Left renal pelvis (tissue), 4 donors: ENCODE measurements at regions not wholly inside any gene's neighbourhood (a gene's known extent, or its start where the extent isn't known, plus 50 kb on each side); places are given as distances from the start of the nearest gene placed in this dataset.

ENCODE experiments used
- DNase-seq, 4 donors: peaks; one replicate each; pipeline ENCODE4 v3.0.0-alpha.2; 2013; ENCODE audit warnings: low read depth in 4 of 4, low spot score in 3 of 4

DNA sequence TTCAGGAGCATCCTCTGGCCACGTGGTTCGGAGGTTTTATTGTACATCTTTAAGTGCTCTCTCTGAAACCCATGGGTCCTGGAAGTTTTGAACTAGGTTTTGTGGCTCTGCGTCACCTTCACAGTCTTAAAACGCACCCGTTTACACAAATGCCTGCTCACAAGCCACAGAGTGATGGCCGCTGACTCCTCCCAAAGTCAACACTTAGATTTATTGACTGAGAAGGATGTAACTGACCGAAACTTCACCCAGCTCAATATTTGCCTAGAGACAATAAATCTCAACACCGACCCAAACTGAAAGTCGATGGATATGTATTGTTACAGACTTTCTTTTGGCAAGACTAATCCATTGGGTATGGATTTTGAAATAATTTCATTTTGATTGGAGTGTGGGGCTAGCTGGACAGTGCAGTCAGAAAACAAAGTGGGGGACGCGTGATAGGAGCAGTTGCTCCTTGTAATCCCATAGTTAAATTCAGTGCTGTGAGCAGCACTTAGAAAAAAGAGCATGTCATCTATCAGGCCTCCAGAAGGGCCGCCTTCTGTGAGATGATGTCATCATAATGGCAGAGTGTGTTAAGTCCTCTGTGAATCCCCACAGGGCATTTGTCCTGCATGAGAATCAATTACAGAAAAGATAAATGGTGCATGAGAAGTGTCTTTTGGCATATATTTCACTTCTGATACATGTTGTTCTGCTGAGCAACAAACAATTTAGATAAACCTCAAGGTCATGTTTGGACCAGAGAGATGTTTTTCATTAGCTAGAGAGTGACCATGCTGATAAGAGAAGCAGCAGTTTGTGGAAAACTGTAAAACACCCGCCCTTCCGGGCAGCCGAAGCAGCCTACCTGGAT, 183.7 kb downstream of the INO80D start:
- DNase-seq: no peak

DNA sequence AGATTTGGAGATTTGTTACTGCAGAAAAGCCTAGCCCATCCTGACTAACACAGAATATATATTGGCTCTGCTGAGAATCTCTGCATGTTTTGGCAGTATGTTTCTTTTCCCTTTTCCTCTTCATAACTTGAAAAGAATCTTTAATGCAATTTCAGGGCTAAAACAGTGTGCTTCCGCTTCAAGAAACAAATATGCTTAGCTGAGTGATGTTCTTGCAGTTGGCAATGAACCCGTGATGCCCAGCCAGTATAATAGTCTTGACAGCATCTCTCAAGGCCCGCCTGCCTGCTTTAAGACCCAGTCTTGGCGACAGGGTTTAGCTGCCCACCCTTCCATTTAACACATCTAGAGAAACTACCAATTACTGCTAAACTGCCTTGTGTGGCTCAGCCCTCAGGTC, 184.5 kb downstream of the INO80D start:
- DNase-seq: no peak

DNA sequence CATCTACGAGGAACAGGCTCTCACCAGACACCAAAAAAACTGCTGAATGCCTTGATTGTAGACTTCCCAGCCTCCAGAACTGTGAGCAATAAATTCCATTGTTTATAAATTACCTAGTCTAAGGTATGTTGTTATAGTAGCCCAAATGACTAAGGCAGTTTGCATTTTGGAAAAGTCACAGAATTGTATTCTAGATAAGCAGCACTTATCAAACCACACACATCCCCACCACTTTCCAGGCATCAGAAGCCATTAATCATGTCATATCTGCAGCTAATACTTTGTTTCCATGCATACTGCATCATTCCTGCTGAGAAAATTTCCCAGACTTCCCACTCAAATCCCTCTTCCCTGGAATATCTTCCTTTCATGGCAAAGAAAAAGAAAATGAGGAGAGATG, 187.2 kb downstream of the INO80D start:
- no peak for DNase-seq

DNA sequence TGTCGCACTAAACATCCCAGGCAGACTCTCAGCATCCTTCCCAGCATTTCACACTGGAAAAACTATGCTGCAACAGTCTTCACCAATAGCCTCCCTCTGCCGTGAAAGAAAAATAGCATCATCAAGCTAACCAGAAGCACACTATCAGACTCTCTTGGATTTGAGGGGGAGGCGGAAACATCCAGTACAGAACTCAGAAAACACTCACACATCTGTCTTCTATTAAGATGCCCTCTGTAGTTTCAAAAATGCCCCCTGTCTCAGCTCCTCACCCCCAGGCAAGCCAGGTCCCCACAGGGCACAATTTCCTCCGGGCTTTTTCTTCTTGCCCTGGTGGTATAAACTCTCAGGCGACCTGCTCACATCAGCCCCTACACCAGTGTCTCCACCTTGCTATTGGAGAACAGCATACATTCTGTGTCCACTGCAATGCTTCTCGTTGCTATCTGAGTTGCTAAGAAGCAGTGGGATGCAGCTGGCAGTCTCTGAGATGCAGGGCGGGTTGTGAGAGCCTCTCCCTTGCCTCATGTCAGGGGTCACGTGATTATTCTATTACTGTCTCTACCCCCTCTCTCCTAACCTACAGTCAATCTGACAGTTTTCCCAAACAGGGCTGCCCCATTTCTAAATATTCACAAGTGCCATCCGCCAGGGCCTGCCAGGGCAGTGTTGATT, 189.9 kb downstream of the INO80D start:
- DNase-seq: no peak

DNA sequence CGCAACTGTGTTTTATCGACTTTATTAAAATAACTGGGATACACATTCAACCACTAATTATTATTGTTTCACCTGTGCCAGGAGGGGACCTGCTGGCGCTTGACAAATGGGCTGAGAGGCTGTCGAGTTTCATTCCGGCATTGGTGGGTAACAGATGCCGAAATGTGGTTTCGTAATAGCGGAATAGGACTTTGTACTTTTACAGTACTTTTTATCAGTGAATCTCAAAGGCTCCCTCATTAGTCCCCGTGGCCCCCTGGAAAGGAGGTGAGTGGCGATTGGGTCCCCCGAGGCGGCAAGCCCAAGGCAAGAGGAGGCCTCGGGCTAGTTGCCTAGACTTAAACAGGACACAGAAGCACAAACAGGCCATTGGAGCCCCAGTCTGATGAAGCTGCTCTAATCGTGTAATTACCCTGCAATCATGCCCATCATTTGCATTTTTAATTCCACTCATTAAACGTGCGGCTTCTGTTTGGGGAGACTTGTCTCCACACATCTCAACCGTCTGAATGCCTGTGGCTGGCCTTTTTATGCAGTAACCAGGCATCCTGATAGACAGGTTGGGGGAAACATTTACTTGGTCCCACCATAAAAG, 193.2 kb downstream of the INO80D start:
- no peak for DNase-seq

DNA sequence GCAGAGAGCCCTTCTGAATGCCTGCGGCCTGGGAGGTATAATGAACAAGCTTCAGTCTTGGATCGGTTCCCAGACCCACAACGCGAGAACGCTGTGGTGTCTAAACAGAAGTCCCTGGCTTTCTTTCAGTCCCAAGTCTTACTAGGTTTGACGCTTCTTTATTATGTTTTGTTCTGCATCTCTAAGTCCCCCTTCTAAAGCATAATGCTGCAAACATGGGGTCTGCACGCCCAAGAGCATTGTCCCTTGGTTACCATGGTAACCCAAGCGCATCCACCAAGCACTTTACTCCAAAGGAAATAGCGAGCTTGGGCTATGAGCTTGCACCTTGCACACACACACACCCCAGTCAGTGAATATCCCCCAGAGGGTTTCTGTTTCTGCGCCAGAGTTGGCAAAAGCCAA, 193.7 kb downstream of the INO80D start:
- no peak for DNase-seq

DNA sequence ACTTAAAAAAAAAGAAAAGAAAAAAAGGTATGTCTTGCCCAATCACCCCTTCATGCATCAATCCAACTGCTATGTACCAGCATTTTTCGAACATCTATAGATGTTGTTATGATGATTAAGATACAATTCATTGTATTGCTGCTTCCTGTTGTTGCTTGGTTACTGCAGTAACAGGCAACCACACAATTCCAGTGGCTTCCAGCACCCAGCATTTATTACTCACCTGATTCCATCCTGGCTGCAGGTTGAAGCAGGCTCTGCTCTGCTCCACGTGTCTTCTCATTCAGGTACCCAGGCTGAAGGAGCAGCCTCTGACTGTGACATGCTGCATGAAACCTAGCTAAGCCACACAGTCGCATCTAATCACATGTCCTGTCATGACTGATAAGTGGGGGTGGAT, 196.9 kb downstream of the INO80D start:
- DNase-seq: no peak

DNA sequence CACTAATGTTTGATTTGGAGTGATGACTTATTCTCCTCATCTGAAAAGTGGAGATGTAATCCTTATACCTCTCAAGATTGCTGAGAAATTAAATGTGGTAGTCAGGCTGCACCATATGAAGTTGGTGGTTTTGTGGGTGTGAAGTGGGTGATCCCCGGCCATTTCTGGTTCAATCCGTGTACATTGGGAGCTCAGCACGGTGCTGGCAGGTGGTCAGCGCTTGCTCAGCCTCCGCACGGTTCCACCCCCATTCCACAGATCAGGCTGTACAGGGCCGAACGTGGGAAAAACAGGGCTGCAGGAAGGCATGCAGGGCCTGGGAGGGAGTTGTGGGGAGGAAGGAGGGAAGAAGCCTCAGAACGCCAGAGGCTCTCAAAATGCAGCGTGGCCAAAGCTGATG, 198.3 kb downstream of the INO80D start:
- no peak for DNase-seq

DNA sequence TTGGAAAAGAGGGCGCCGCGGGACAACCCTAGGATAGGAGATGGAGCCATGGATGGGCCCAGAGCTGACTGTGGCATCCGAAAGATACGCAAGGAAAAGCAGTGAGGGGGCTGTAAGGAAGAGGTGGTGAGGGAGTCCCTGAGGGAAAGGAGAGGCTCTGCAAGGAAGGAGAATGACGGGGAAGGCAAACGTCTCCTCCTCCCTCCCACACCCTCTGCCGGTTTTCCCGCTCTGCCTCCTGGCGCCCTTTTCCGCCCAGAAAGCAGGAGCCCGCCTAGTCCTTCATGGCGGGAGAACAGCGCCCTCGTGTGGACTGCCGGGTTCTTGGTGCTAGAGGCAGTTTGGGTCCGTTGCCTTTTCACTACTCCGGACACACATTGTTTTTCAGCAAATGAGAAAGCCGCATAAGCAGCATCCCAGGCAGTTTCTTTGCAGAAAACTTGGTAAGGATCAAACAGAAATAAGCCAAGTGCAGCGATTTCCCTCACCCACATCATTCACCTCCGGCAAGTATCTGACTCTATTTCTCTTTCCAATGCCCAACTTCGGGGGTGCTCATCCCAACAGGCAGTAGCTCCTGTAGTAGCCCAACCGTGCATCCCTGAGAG, 200.4 kb downstream of the INO80D start:
- DNase-seq: peak in 2 of 4 donors; percentile 51 to 52

DNA sequence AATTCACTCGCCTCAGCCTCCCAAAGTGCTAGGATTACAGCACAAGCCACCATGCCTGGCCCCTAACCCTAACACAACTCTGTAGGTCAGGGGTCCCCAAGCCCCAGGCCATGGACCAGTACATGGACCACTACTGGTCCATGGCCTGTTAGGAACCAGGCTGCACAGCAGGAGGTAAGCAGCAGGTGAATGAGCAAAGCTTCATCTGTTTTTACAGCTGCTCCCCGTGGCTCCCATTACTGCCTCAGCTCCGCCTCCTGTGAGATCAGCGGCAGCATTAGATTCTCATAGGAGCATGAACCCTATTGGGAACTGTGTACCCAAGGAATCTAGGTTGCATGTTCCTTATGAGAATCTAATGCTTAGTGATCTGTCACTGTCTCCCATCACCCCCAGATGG, 201.7 kb downstream of the NRP2 start:
- no peak for DNase-seq

DNA sequence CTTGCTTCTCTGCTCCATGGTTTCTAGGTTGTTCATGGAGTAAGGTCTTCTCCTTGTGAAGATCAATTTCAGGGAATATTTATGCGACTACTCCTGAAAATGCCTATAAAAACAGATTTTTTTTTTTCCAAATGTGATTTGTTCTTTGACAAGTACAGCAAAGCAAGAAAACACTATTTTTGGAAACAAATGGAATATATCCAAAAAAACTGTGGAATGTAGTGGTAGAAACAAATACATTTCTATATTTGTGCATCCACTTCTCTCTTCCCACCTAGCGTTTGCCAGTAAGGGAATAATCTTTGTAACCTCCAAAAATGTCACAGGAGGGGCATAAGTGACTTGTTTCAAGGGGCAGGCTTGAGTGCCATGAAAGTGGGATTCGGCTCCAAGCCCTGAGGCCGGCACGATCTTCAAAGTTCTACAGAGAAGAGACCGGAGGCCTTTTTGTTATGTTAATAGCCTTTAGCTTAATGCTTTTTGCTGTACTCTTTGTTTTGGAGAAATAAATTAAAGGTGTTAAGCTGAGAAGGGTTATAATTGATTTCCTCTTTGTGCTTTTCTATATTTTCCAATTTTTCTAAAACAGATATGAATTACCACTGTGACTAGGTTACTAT, 200.6 kb downstream of the NRP2 start:
- DNase-seq: no peak

DNA sequence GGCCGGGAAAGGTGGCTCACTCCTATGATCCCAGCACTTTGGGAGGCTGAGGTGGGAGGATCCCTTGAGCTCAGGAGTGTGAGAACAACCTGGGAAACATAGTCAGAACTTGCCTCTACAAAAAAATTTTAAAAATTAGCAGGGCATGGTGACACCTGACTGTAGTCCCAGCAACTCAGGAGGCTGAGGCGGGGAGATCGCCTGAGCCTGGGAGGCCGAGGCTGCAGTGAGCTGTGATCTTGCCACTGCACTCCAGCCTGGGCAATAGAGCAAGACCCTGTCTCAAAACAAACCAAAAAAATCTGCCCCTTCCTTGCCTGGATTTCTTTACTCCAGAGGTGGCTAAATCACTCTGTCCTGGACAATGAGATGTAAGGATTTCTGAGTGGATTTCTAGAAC, 197.7 kb downstream of the NRP2 start:
- no peak for DNase-seq

DNA sequence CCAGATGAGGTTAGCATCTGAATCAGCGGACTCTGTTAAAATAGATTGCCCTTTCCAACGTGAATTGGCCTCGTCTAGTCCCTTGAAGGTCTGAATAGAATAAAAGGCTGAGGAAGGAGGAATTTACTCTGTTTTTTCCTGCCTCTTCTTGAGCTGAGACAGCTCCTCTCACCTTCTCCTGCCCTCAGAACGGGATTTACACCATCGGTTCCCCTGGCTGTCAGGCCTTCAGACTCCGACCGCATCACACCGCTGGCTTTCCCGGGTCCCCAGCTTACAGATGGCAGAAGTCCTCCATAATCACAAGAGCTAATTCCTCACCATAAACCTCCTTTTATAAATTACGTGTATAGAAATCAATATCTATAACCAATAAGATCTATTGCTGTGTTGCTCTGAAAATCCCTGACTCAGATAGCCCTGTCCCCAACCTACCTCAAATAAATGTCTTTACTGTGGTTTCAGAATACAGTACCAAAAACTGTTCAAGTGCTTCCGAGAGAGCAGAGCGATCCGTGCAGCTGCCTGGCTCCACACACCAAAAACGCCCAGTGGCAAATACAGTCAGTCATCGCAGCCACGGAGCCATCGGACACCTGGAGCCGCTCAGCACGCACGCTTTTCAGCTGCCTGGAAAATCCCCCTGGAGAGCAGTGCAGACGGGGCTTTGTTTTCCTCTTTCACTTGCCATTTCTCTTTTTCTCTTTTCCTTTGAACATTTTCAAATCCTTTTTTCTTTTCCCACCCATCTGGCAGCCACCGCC, 196.9 kb downstream of the NRP2 start:
- no peak for DNase-seq

DNA sequence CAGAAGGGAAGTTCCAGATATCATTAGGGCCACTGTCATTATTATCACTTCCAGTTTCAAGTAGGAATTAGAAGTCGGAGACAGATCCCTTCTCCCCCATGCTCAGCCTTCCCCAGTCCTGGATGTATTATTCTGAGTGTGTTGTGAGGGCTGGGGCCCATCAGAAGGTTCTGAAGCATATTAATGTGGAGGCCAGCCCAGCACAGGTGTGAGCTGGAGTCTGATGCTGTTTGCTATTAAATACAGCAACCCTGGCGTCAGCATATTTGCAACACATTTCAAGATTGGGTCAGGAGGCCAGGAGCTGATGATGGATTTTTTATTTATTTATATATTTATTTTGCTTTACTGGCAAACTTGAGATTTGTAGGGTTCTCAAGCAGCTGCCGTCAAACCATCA, 195.2 kb downstream of the NRP2 start:
- DNase-seq: no peak

DNA sequence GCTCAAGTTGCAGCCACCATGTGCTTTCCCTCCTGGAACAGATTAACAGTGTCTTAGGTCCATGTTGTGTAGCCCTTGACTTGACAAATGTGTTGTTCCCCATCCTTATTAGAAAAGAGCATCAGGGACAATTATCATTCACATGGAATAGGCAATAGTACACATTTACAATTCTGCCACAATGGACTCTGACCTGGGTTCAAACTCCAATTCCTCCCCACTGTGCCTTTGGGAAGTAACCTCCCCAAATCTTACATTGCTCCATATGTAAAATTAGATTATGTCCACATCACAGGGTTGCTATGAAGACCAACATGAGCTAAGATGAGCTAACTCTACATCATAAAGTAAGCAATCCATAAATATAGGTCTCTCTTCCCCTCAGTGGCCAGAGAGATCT, 193.8 kb downstream of the NRP2 start:
- no peak for DNase-seq

DNA sequence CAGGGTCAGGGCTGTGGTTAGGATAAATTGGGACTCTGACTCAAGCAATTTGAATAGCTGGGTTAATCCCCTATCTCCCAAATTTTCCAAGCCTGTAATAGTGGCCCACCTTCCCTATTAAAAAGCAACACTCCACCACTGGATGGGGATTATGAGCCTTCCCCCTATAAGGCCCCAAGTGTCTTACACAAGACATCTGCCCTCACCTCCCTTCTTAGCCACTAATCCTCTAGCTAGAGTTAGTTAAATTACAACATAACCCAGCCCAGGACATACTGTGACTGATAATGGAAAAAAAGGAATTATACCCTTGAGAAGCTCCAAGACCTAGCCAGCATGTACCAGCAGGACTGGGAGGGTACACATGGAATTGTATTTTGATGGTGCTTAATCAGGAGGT, 190.4 kb downstream of the NRP2 start:
- no peak for DNase-seq

DNA sequence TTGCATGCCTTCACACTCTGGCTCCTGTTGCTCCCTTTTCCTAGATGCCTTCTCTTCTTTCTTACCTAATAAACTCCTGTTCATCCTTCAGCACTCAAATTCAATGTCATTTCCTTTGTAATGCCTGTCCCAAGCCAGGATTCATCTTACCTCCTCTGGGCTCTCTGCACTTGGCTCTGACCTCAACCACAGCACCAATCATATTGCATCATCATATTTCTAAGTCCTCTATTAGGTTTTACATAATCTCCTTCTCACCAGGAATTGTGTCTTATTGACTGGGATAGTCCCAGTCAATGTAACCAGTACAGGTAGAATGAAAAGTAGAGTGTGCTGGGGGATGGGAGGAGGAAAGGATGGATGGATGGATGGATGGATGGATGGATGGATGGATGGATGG, 187.1 kb downstream of the NRP2 start:
- no peak for DNase-seq

DNA sequence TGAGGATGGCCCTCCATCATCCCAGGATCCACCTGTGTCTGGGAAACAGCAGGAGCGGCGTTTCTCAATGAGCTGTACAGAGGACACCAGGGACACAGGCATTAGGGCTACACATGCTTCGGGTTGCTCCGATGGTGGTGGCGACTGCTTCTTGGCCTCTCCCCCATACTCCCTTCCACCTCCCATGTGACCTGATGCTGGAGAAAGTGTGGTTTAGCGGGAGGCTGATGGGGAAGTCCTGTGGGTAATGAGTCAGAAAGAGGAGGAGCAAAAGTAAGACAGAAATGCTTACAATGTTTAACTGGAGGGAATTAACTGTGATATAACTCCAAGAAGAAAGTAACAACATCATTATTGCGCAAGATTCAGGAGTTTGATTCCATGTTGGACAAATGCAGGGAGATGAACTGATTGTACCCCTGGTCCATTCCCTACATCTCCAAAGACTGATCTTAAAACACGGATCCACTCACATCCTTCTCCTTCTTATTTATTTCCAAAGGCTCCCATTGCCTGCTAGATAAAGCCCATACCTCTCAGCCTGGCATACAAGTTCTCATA, 186.6 kb downstream of the NRP2 start:
- no peak for DNase-seq

DNA sequence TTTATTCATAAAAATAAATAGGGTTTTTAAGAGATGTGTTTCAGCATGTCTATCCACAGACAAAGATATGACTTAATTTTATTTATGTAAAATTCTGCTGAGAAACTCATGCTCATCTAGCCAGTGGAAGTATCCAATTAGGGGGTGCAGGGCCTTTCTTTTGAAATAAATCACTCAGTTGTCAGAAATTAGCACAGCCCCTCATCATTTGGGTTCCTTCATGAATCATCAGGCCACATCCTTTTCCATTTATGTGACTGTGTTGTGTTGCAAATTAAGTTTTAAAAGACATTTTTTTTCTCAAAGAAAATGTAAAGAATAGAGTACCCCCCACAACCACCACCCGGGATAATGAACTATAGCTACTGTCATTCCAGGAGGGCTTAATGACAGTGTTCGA, 185.8 kb downstream of the NRP2 start:
- no peak for DNase-seq

DNA sequence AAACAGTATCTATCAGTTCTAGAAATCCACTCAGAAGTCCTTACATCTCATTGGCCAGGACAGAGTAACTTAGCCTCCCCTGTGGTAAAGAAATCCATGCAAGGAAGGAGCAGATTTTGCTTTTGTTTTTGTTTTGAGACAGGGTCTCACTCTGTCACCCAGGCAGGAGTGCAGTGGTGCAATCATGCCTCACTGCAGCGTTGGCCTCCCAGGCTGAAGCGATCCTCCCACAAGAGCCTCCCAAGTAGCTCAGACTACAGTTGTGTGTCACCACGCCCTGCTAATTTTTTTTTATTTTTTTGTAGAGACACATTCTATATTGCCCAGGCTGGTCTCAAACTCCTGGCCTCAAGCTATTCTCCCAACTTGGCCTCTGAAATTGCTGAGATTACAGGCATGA, 185.1 kb downstream of the NRP2 start:
- no peak for DNase-seq
